ENCODE measurements at regions not wholly inside any gene's neighbourhood (a gene's known extent, or its start where the extent isn't known, plus 50 kb on each side); places are given as distances from the start of the nearest gene placed in this dataset.

GRCh38 chr13:105442949-105443699 lies 1092.3 kb downstream of the EFNB2 start:
- peaks cover 9% of the 10 kb centered on the region for H3K4me1 ChIP-seq
- H3K9me3 ChIP-seq (replicated peaks): no peaks in the 10 kb centered on the region
- no peak overlapping the region for H3K27ac ChIP-seq (replicated peaks)
- intact Hi-C loops (cut with micrococcal nuclease): no loop called here
- no peak for TF ChIP-seq CTCF (IDR thresholded peaks at IDR 0.05; ENCODE audit: borderline replicate concordance)
- DNase-seq: no peak
- H3K27me3 ChIP-seq (ENCODE audit: low read depth): no peaks in the 10 kb centered on the region
- no peaks in the 10 kb centered on the region for H3K36me3 ChIP-seq
- no peak overlapping the region for H3K4me3 ChIP-seq

- Histone ChIP-seq H3K4me1 (peaks cover 9% of the 10 kb centered on the region), H3K4me3 (no peak overlapping the region), H3K9me3 (replicated peaks) (no peaks in the 10 kb centered on the region), H3K27ac (replicated peaks) (no peak overlapping the region), H3K36me3 (no peaks in the 10 kb centered on the region), H3K27me3 (ENCODE audit: low read depth) (no peaks in the 10 kb centered on the region)
- no peak for TF ChIP-seq CTCF (IDR thresholded peaks at IDR 0.05; ENCODE audit: borderline replicate concordance)
- DNase-seq: no peak
- intact Hi-C loops (cut with micrococcal nuclease): no loop called here
Observed at GRCh38 chr13:105442040-105442439, 1093.4 kb downstream of the EFNB2 start.

- TF ChIP-seq CTCF (IDR thresholded peaks at IDR 0.05; ENCODE audit: borderline replicate concordance): no peak
- Histone ChIP-seq H3K4me1 (peaks cover 9% of the 10 kb centered on the region), H3K27ac (replicated peaks) (no peak overlapping the region), H3K36me3 (no peaks in the 10 kb centered on the region), H3K9me3 (replicated peaks) (no peaks in the 10 kb centered on the region), H3K4me3 (no peak overlapping the region), H3K27me3 (ENCODE audit: low read depth) (no peaks in the 10 kb centered on the region)
- intact Hi-C loops (cut with micrococcal nuclease): no loop called here
- DNase-seq: no peak
Observed at GRCh38 chr13:105441051-105441750, 1094.3 kb downstream of the EFNB2 start.

GRCh38 chr13:105436943-105437342 lies 1098.5 kb downstream of the EFNB2 start:
- no peaks in the 10 kb centered on the region for H3K4me1 ChIP-seq
- no peak for DNase-seq
- H3K36me3 ChIP-seq: no peaks in the 10 kb centered on the region
- H3K9me3 ChIP-seq (replicated peaks): no peaks in the 10 kb centered on the region
- no peak overlapping the region for H3K27ac ChIP-seq (replicated peaks)
- TF ChIP-seq CTCF (IDR thresholded peaks at IDR 0.05; ENCODE audit: borderline replicate concordance): no peak
- no peaks in the 10 kb centered on the region for H3K27me3 ChIP-seq (ENCODE audit: low read depth)
- intact Hi-C loops (cut with micrococcal nuclease): no loop called here
- no peak overlapping the region for H3K4me3 ChIP-seq

- Histone ChIP-seq H3K4me1 (no peaks in the 10 kb centered on the region), H3K4me3 (no peak overlapping the region), H3K9me3 (replicated peaks) (no peaks in the 10 kb centered on the region), H3K27me3 (ENCODE audit: low read depth) (no peaks in the 10 kb centered on the region), H3K27ac (replicated peaks) (no peak overlapping the region), H3K36me3 (no peaks in the 10 kb centered on the region)
- TF ChIP-seq CTCF (IDR thresholded peaks at IDR 0.05; ENCODE audit: borderline replicate concordance): no peak
- DNase-seq: no peak
- intact Hi-C loops (cut with micrococcal nuclease): no loop called here
Observed at GRCh38 chr13:105432438-105432837, 1103.0 kb downstream of the EFNB2 start.
